ENCODE measurements at regions not wholly inside any gene's neighbourhood (a gene's known extent, or its start where the extent isn't known, plus 50 kb on each side); places are given as distances from the start of the nearest gene placed in this dataset.

DNA sequence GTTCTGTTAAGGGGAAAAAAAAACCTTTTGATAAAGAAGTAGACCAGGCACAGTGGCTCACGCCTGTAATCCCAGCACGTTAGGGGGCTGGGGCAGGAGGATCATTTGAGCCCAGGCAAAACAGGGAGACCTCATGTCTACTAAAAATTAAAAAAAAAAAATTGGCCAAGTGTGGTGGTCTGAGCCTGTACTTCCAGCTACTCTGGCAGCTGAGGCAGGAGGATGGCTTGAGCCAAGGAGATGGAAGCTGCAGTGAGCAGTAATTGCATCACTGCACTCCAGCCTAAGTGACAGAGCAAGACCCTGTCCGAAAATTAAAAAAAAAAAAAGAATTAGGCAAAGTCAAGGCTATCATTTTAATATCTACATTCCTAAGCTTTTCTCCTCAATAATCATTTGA lies 124.8 kb upstream of the CPM start:
- no peaks in the 10 kb centered on the region for H3K36me3 ChIP-seq
- no peak overlapping the region for H3K27ac ChIP-seq
- intact Hi-C loops (cut with DNase I), result no loop called here
- no peak overlapping the region for H3K4me3 ChIP-seq
- H3K4me1 ChIP-seq, result no peaks in the 10 kb centered on the region
- no peaks in the 10 kb centered on the region for H3K27me3 ChIP-seq
- no peaks in the 10 kb centered on the region for H3K9me3 ChIP-seq
- no peak for TF ChIP-seq CTCF (IDR thresholded peaks at IDR 0.05)
- no peak for DNase-seq (ENCODE audit: low spot score in 2 of 2)

DNA sequence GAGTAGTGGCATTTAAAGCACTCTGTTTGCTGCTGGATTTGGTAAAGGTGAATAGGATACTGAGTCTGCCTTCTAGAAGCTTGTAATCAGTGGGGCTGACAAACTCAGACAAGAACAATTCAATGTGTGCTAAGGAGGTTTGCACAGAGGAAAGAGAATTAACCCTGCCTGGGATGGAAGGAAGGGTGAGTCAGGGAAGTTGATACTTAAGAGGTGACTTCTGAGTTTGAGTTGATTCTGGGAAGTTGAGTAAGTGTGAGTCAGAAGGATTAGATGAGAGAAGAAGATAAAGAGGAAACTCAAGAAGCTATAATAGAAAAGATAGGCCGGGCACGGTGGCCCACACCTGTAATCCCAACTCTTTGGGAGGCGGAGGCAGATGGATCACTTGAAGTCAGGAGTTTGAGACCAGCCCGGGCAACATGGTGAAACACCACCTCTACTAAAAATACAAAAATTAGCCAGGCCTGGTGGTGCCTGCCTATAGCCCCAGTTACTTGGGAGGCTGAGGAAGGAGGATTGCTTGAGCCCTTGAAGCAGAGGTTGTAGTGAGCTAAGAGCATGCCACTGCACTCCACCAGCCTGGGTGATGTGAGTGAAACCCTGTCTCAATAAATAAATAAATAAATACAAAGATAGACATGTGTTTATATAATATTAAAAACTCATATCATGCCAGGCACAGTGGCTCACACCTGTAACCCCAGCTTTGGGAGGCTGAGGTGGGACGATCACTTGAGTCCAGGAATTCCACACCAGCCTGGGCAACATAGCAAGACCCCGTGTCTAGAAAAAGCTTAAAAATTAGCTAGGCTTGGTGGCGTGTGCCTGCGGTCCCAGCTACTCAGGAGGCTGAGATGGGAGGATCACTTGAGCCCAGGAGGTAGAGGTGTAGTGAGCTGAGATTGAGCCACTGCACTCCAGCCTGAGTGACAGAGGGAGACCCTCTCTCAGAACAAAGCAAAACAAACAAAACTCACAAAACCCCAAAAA lies 126.8 kb upstream of the CPM start:
- intact Hi-C loops (cut with DNase I), result no loop called here
- no peak overlapping the region for H3K27ac ChIP-seq
- H3K4me3 ChIP-seq, result no peak overlapping the region
- no peaks in the 10 kb centered on the region for H3K4me1 ChIP-seq
- DNase-seq (ENCODE audit: low spot score in 2 of 2), result no peak
- no peaks in the 10 kb centered on the region for H3K27me3 ChIP-seq
- no peaks in the 10 kb centered on the region for H3K9me3 ChIP-seq
- TF ChIP-seq CTCF (IDR thresholded peaks at IDR 0.05), result no peak
- no peaks in the 10 kb centered on the region for H3K36me3 ChIP-seq

GRCh38 chr12:69061574-69061973 lies 128.6 kb upstream of the CPM start:
- Histone ChIP-seq H3K27ac (no peak overlapping the region), H3K36me3 (no peaks in the 10 kb centered on the region), H3K4me1 (no peaks in the 10 kb centered on the region), H3K4me3 (no peak overlapping the region), H3K9me3 (no peaks in the 10 kb centered on the region), H3K27me3 (no peaks in the 10 kb centered on the region)
- DNase-seq (ENCODE audit: low spot score in 2 of 2), result no peak
- intact Hi-C loops (cut with DNase I), result no loop called here
- no peak for TF ChIP-seq CTCF (IDR thresholded peaks at IDR 0.05)

GRCh38 chr12:69062621-69063237 lies 129.8 kb upstream of the CPM start:
- TF ChIP-seq CTCF (IDR thresholded peaks at IDR 0.05), result no peak
- H3K27ac ChIP-seq, result no peak overlapping the region
- no peak for DNase-seq (ENCODE audit: low spot score in 2 of 2)
- no peak overlapping the region for H3K4me3 ChIP-seq
- no peaks in the 10 kb centered on the region for H3K4me1 ChIP-seq
- no peaks in the 10 kb centered on the region for H3K36me3 ChIP-seq
- no peaks in the 10 kb centered on the region for H3K9me3 ChIP-seq
- intact Hi-C loops (cut with DNase I), result no loop called here
- no peaks in the 10 kb centered on the region for H3K27me3 ChIP-seq

- intact Hi-C loops (cut with DNase I), result loop anchor here (5.0 kb wide), 1 partner anchor 193 kb away; no protein-coding TSS in a partner anchor
- DNase-seq (ENCODE audit: low spot score in 2 of 2), result no peak
- H3K4me3 ChIP-seq, result no peak overlapping the region
- H3K4me1 ChIP-seq, result no peaks in the 10 kb centered on the region
- no peaks in the 10 kb centered on the region for H3K9me3 ChIP-seq
- TF ChIP-seq CTCF (IDR thresholded peaks at IDR 0.05), result no peak
- H3K27me3 ChIP-seq, result no peaks in the 10 kb centered on the region
- H3K27ac ChIP-seq, result no peak overlapping the region
- no peaks in the 10 kb centered on the region for H3K36me3 ChIP-seq
Measured at GRCh38 chr12:69064734-69065443, 131.9 kb upstream of the CPM start.

Measured in ascending aorta (tissue), 2 donors.